ENCODE measurements at regions not wholly inside any gene's neighbourhood (a gene's known extent, or its start where the extent isn't known, plus 50 kb on each side); places are given as distances from the start of the nearest gene placed in this dataset.

DNA sequence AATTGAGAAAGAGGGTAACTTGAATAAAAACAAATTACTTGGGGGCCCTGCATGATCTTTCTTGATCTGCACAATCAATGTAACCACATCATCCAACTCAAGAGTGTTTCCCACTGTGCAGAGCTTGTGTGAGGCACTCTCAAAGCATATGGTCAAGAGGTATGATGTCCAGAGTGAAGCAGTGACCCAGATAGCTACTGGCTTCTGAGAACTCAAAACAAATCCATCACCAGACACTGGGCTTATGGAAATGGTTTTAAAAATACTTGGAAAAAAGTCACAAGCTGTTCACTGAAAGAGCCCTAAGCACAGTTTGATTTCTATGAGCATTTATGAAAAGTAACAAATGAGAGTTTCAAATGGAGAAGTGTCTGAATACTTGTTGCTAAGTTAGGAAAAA, 361.0 kb downstream of the GRXCR1 start:
- POLR2A ChIA-PET, result no interaction called here
- peaks cover 3 to 24% (median 11%) of the 10 kb centered on the region in 5 donors for H3K9me3 Mint-ChIP-seq

DNA sequence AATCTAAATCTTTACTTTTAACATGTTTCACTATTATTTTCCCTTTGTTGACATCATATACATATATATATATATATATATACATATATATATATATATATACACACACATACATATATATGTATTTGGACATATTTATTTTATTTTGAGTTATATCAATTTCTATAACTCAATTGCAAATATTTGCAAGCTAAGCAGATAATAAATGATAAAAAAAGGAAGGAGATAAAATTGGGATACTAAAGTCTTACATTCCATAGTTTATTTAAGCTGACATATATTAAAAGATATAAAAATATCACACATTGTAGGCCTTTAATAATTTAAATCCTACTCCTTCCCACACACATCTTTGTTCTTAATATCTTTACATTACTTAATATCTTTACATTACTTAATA, 372.2 kb downstream of the GRXCR1 start:
- no peak overlapping the region for H3K4me3 Mint-ChIP-seq
- POLR2A ChIA-PET, result no interaction called here
- Histone ChIP-seq H3K4me3 (ENCODE audit: low read length) (no peak overlapping the region), H3K4me1 (ENCODE audit: insufficient read depth, low read length) (no peaks in the 10 kb centered on the region), H3K27ac (ENCODE audit: low read depth, low read length) (no peak overlapping the region), H3K9me3 (ENCODE audit: low read length) (no peaks in the 10 kb centered on the region), H3K27me3 (ENCODE audit: insufficient read depth, low read length, poor library complexity, severe bottlenecking) (no peaks in the 10 kb centered on the region), H3K36me3 (ENCODE audit: insufficient read depth, low read length) (no peaks in the 10 kb centered on the region)
- H3K36me3 Mint-ChIP-seq, result no peaks in the 10 kb centered on the region
- CTCF ChIA-PET, result no interaction called here
- DNase-seq, result no peak
- no peaks in the 10 kb centered on the region for H3K4me1 Mint-ChIP-seq
- peaks cover 6 to 28% (median 10%) of the 10 kb centered on the region in 5 donors for H3K9me3 Mint-ChIP-seq
- no peaks in the 10 kb centered on the region for H3K27me3 Mint-ChIP-seq
- no peak overlapping the region for H3K27ac Mint-ChIP-seq

More for the DNA sequence above, 361.0 kb downstream of the GRXCR1 start:
- DNase-seq, result no peak
- Mint-ChIP-seq H3K4me1 (no peaks in the 10 kb centered on the region), H3K4me3 (no peak overlapping the region), H3K27ac (no peak overlapping the region), H3K36me3 (no peaks in the 10 kb centered on the region), H3K27me3 (no peaks in the 10 kb centered on the region)
- Histone ChIP-seq H3K9me3 (ENCODE audit: low read length) (no peaks in the 10 kb centered on the region), H3K27me3 (ENCODE audit: insufficient read depth, low read length, poor library complexity, severe bottlenecking) (no peaks in the 10 kb centered on the region), H3K4me3 (ENCODE audit: low read length) (no peak overlapping the region), H3K4me1 (ENCODE audit: insufficient read depth, low read length) (no peaks in the 10 kb centered on the region), H3K36me3 (ENCODE audit: insufficient read depth, low read length) (no peaks in the 10 kb centered on the region), H3K27ac (ENCODE audit: low read depth, low read length) (no peak overlapping the region)
- CTCF ChIA-PET, result no interaction called here

DNA sequence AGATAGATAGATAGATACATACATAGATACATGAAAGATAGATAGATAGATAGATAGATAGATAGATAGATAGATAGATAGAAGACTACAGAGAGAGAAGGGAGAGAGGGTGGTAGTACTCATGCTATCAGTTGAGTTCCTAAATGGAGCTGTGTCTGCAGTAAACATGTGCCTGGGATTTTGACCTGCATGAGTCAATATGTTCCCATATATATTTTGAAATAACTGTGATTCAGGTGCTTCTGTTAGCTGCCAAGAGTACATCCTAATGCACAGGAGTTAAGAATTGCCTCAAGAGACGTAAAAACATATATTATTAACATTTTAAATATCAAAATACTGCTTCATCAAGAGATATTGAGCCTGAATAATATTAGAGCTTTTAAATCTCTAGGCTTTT, 379.4 kb downstream of the GRXCR1 start:
- Histone ChIP-seq H3K9me3 (ENCODE audit: low read length) (no peaks in the 10 kb centered on the region), H3K27ac (ENCODE audit: low read depth, low read length) (no peak overlapping the region), H3K36me3 (ENCODE audit: insufficient read depth, low read length) (no peaks in the 10 kb centered on the region), H3K27me3 (ENCODE audit: insufficient read depth, low read length, poor library complexity, severe bottlenecking) (no peaks in the 10 kb centered on the region), H3K4me1 (ENCODE audit: insufficient read depth, low read length) (no peaks in the 10 kb centered on the region), H3K4me3 (ENCODE audit: low read length) (no peak overlapping the region)
- ChIA-PET POLR2A (no interaction called here), CTCF (no interaction called here)
- Mint-ChIP-seq H3K27me3 (no peaks in the 10 kb centered on the region), H3K36me3 (no peaks in the 10 kb centered on the region), H3K9me3 (peaks cover 6 to 19% (median 9%) of the 10 kb centered on the region in 5 donors), H3K4me1 (no peaks in the 10 kb centered on the region), H3K27ac (no peak overlapping the region), H3K4me3 (no peak overlapping the region)
- no peak for DNase-seq

DNA sequence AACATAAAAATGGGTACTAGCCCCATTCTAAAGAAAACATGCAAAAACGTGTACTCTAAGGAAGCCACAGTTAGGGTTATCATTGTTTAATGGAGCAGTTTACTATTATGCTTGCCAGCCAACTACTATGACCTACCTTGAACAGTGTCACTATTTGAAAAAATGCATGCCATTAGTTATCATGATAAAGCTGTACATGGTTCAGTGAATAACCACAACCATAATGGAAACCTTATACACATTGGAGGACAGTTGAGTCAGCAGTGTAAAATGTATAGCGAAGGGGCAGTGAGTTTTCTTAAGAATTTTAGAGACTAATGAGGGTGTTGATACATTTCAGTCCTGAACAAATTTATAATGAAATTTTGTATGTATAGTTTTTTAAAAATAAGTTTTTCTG, 381.9 kb downstream of the GRXCR1 start:
- Histone ChIP-seq H3K27me3 (ENCODE audit: insufficient read depth, low read length, poor library complexity, severe bottlenecking) (no peaks in the 10 kb centered on the region), H3K4me3 (ENCODE audit: low read length) (no peak overlapping the region), H3K4me1 (ENCODE audit: insufficient read depth, low read length) (no peaks in the 10 kb centered on the region), H3K9me3 (ENCODE audit: low read length) (no peaks in the 10 kb centered on the region), H3K36me3 (ENCODE audit: insufficient read depth, low read length) (no peaks in the 10 kb centered on the region), H3K27ac (ENCODE audit: low read depth, low read length) (no peak overlapping the region)
- H3K36me3 Mint-ChIP-seq, result no peaks in the 10 kb centered on the region
- no peak overlapping the region for H3K4me3 Mint-ChIP-seq
- H3K4me1 Mint-ChIP-seq, result no peaks in the 10 kb centered on the region
- ChIA-PET POLR2A (no interaction called here), CTCF (no interaction called here)
- H3K9me3 Mint-ChIP-seq, result peaks cover 0 to 8% (median 7%) of the 10 kb centered on the region in 5 donors
- no peak for DNase-seq
- no peaks in the 10 kb centered on the region for H3K27me3 Mint-ChIP-seq
- H3K27ac Mint-ChIP-seq, result no peak overlapping the region

DNA sequence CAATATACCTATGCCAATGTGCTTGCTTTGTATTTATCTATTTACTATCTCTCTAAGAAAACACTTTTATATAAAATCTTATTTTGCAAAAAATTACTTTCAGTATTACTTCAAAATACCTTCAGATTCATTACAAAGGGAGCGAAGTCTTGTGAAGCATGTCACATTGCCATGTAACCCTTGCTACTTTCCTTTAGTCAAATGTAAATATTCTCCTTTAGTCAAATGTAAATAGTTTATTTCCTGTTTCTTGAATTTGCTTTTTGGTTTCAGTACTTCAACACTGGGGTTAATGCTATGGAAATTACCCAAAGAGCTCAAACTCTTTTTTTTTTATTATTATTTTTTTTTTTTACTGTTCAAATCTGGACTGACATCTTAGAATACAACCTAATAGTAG, 383.3 kb downstream of the GRXCR1 start:
- H3K27me3 Mint-ChIP-seq, result no peaks in the 10 kb centered on the region
- no peaks in the 10 kb centered on the region for H3K36me3 Mint-ChIP-seq
- Histone ChIP-seq H3K4me1 (ENCODE audit: insufficient read depth, low read length) (no peaks in the 10 kb centered on the region), H3K27ac (ENCODE audit: low read depth, low read length) (no peak overlapping the region), H3K27me3 (ENCODE audit: insufficient read depth, low read length, poor library complexity, severe bottlenecking) (no peaks in the 10 kb centered on the region), H3K36me3 (ENCODE audit: insufficient read depth, low read length) (no peaks in the 10 kb centered on the region), H3K4me3 (ENCODE audit: low read length) (no peak overlapping the region), H3K9me3 (ENCODE audit: low read length) (no peaks in the 10 kb centered on the region)
- H3K27ac Mint-ChIP-seq, result no peak overlapping the region
- H3K4me1 Mint-ChIP-seq, result no peaks in the 10 kb centered on the region
- ChIA-PET POLR2A (no interaction called here), CTCF (no interaction called here)
- H3K4me3 Mint-ChIP-seq, result no peak overlapping the region
- no peak for DNase-seq
- peaks cover 0 to 6% (median 4%) of the 10 kb centered on the region in 5 donors for H3K9me3 Mint-ChIP-seq

DNA sequence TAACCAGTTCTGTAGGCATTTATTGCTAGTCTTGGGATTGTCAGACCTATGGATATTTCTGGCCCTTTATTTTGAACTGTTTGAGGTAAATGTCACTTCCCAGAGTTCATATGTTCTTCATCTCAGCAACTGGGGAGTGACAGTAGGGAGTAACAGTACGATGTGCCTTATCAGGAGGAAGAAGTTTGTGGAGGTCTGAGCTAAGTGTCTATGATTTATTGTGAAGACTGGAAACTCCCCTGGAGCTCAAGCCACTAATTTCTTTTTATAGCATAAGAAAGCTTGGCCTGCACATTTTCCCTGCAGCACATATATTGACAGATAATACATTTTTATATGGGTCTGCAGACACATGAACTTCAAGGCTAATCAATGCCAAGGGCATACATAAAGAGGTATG, 383.8 kb downstream of the GRXCR1 start:
- ChIA-PET CTCF (no interaction called here), POLR2A (no interaction called here)
- no peaks in the 10 kb centered on the region for H3K4me1 Mint-ChIP-seq
- Histone ChIP-seq H3K4me1 (ENCODE audit: insufficient read depth, low read length) (no peaks in the 10 kb centered on the region), H3K4me3 (ENCODE audit: low read length) (no peak overlapping the region), H3K27me3 (ENCODE audit: insufficient read depth, low read length, poor library complexity, severe bottlenecking) (no peaks in the 10 kb centered on the region), H3K9me3 (ENCODE audit: low read length) (no peaks in the 10 kb centered on the region), H3K27ac (ENCODE audit: low read depth, low read length) (no peak overlapping the region), H3K36me3 (ENCODE audit: insufficient read depth, low read length) (no peaks in the 10 kb centered on the region)
- peaks cover 0 to 8% (median 6%) of the 10 kb centered on the region in 5 donors for H3K9me3 Mint-ChIP-seq
- H3K36me3 Mint-ChIP-seq, result no peaks in the 10 kb centered on the region
- DNase-seq, result no peak
- no peaks in the 10 kb centered on the region for H3K27me3 Mint-ChIP-seq
- H3K27ac Mint-ChIP-seq, result no peak overlapping the region
- H3K4me3 Mint-ChIP-seq, result no peak overlapping the region

DNA sequence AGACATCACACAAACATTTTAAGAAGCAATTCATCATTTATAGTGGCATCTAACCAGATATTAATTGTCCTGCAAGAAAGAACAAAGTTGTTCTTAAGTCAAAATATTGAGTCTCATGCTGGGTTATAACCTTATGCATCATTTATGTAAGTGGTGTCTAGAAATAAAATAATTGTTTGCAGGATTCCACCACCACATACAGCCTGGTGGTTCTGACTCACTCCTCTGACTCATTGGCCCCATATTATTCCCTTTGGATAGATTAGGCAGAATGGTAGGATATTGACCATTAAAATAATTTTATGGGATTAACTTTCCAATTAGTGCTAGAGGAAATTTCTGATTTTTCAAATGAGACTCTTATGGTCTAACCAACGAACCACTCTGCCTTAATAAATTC, 384.5 kb downstream of the GRXCR1 start:
- H3K27ac ChIP-seq (ENCODE audit: low read depth, low read length), result no peak overlapping the region
- no peaks in the 10 kb centered on the region for H3K36me3 Mint-ChIP-seq
- no peaks in the 10 kb centered on the region for H3K27me3 Mint-ChIP-seq
- H3K27me3 ChIP-seq (ENCODE audit: insufficient read depth, low read length, poor library complexity, severe bottlenecking), result no peaks in the 10 kb centered on the region
- no peaks in the 10 kb centered on the region for H3K4me1 Mint-ChIP-seq
- no peaks in the 10 kb centered on the region for H3K9me3 ChIP-seq (ENCODE audit: low read length)
- peaks cover 0 to 10% (median 6%) of the 10 kb centered on the region in 5 donors for H3K9me3 Mint-ChIP-seq
- H3K4me3 ChIP-seq (ENCODE audit: low read length), result no peak overlapping the region
- H3K4me1 ChIP-seq (ENCODE audit: insufficient read depth, low read length), result no peaks in the 10 kb centered on the region
- no peak overlapping the region for H3K27ac Mint-ChIP-seq
- H3K36me3 ChIP-seq (ENCODE audit: insufficient read depth, low read length), result no peaks in the 10 kb centered on the region
- ChIA-PET CTCF (no interaction called here), POLR2A (no interaction called here)
- H3K4me3 Mint-ChIP-seq, result no peak overlapping the region
- no peak for DNase-seq

DNA sequence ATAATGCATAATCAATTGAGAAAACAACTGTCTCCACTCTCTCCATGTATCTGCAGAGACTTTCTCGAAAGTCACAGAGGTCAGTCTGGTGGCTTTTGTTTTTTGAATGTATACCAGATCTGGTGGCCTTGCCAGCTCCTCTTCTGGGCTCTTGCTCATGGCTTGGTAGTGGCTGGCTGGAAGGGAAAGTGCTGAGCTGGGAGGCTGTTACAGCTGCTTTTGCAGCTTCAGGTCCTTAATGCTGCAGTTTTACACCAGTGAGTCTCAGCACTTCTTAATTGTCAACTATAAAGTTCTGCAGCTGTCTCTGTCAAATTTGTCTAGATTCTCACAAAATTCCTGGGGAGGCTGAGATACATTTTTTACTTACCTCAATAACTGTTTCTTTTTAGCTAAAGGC, 390.0 kb downstream of the GRXCR1 start:
- no peaks in the 10 kb centered on the region for H3K36me3 Mint-ChIP-seq
- POLR2A ChIA-PET, result no interaction called here
- no peak overlapping the region for H3K4me3 Mint-ChIP-seq
- peaks cover 3 to 22% (median 6%) of the 10 kb centered on the region in 5 donors for H3K9me3 Mint-ChIP-seq
- H3K4me1 ChIP-seq (ENCODE audit: insufficient read depth, low read length), result no peaks in the 10 kb centered on the region
- no peaks in the 10 kb centered on the region for H3K4me1 Mint-ChIP-seq
- H3K27me3 ChIP-seq (ENCODE audit: insufficient read depth, low read length, poor library complexity, severe bottlenecking), result no peaks in the 10 kb centered on the region
- H3K4me3 ChIP-seq (ENCODE audit: low read length), result no peak overlapping the region
- DNase-seq, result no peak
- H3K36me3 ChIP-seq (ENCODE audit: insufficient read depth, low read length), result no peaks in the 10 kb centered on the region
- H3K9me3 ChIP-seq (ENCODE audit: low read length), result no peaks in the 10 kb centered on the region
- H3K27ac Mint-ChIP-seq, result no peak overlapping the region
- CTCF ChIA-PET, result no interaction called here
- H3K27ac ChIP-seq (ENCODE audit: low read depth, low read length), result no peak overlapping the region
- H3K27me3 Mint-ChIP-seq, result no peaks in the 10 kb centered on the region

DNA sequence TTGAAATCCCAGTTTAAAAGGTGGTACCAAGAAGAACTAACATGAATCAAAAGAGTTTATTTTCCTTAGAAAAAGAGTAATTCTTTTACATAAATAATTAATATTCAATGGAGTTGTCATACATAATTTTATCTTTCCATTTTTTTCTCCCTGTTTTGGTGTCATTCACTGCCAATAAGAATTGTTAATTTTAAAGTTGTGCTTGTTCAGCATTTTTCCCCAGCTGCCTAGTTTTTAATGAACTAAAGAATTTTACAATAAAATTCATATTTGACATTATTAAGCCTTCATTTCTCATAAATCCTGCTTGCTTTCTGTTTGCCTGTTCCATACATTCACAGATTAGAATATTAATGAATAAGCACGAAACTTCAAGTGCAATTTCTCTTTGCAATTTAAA, 393.6 kb downstream of the GRXCR1 start:
- CTCF ChIA-PET, result no interaction called here
- no peak overlapping the region for H3K4me3 ChIP-seq (ENCODE audit: low read length)
- H3K4me1 Mint-ChIP-seq, result no peaks in the 10 kb centered on the region
- H3K36me3 ChIP-seq (ENCODE audit: insufficient read depth, low read length), result no peaks in the 10 kb centered on the region
- H3K27me3 ChIP-seq (ENCODE audit: insufficient read depth, low read length, poor library complexity, severe bottlenecking), result no peaks in the 10 kb centered on the region
- POLR2A ChIA-PET, result no interaction called here
- DNase-seq, result no peak
- H3K9me3 Mint-ChIP-seq, result peaks cover 2 to 22% (median 4%) of the 10 kb centered on the region in 5 donors
- H3K27ac Mint-ChIP-seq, result no peak overlapping the region
- H3K27ac ChIP-seq (ENCODE audit: low read depth, low read length), result no peak overlapping the region
- H3K36me3 Mint-ChIP-seq, result no peaks in the 10 kb centered on the region
- no peaks in the 10 kb centered on the region for H3K4me1 ChIP-seq (ENCODE audit: insufficient read depth, low read length)
- no peaks in the 10 kb centered on the region for H3K27me3 Mint-ChIP-seq
- no peaks in the 10 kb centered on the region for H3K9me3 ChIP-seq (ENCODE audit: low read length)
- no peak overlapping the region for H3K4me3 Mint-ChIP-seq
